GM19463 (cell line): ENCODE measurements at regions not wholly inside any gene's neighbourhood (a gene's known extent, or its start where the extent isn't known, plus 50 kb on each side); places are given as distances from the start of the nearest gene placed in this dataset.
"Not testable (repeated sequence)": the region's sequence is repeated elsewhere in the genome, so short reads cannot be mapped to it uniquely, and the experiment has no call there.

Source experiments
- ATAC-seq: cut with Tn5 transposase; IDR thresholded peaks from one replicate; pipeline ENCODE4 v1.9.1; 2021; ENCODE audit warnings: mild to moderate bottlenecking, moderate library complexity; ENCODE audit not compliant: unreplicated experiment

- no peak for ATAC-seq
Measured at GRCh38 chr9:85339338-85339737, 402.4 kb downstream of the AGTPBP1 start.

- no peak for ATAC-seq
Measured at GRCh38 chr9:85334228-85334627, 407.5 kb downstream of the AGTPBP1 start.

GRCh38 chr9:85332487-85332886, 409.3 kb downstream of the AGTPBP1 start:
- ATAC-seq = no peak

GRCh38 chr9:85331626-85332025, 410.1 kb downstream of the AGTPBP1 start:
- no peak for ATAC-seq

GRCh38 chr9:85322592-85322991, 419.2 kb downstream of the AGTPBP1 start:
- ATAC-seq = no peak

- no peak for ATAC-seq
Measured at GRCh38 chr9:85321561-85321960, 420.2 kb downstream of the AGTPBP1 start.

- ATAC-seq = no peak
Measured at GRCh38 chr9:85319936-85320656, 421.7 kb downstream of the AGTPBP1 start.

- ATAC-seq = not testable (repeated sequence)
Measured at GRCh38 chr9:85315535-85315934, 426.2 kb downstream of the AGTPBP1 start.

GRCh38 chr9:85310573-85310972, 431.2 kb downstream of the AGTPBP1 start:
- ATAC-seq = no peak

GRCh38 chr9:85303757-85304134, 438.0 kb downstream of the AGTPBP1 start:
- no peak for ATAC-seq

- no peak for ATAC-seq
Measured at GRCh38 chr9:85302938-85303756, 438.6 kb downstream of the AGTPBP1 start.

- no peak for ATAC-seq
Measured at GRCh38 chr9:85298499-85298898, 443.3 kb downstream of the AGTPBP1 start.

GRCh38 chr9:85295244-85295643, 446.5 kb downstream of the AGTPBP1 start:
- ATAC-seq = not testable (repeated sequence)

- no peak for ATAC-seq
Measured at GRCh38 chr9:85292261-85292660, 449.5 kb downstream of the AGTPBP1 start.

- ATAC-seq = no peak
Measured at GRCh38 chr9:85291266-85291665, 450.5 kb downstream of the AGTPBP1 start.

GRCh38 chr9:85290019-85290418, 451.7 kb downstream of the AGTPBP1 start:
- no peak for ATAC-seq

GRCh38 chr9:85289142-85289541, 452.6 kb downstream of the AGTPBP1 start:
- ATAC-seq = no peak

GRCh38 chr9:85283421-85283820, 458.3 kb downstream of the AGTPBP1 start:
- no peak for ATAC-seq

- no peak for ATAC-seq
Measured at GRCh38 chr9:85278769-85279168, 463.0 kb downstream of the AGTPBP1 start.

GRCh38 chr9:85276741-85277140, 465.0 kb downstream of the AGTPBP1 start:
- ATAC-seq = no peak

- no peak for ATAC-seq
Measured at GRCh38 chr9:85269811-85270210, 471.9 kb downstream of the AGTPBP1 start.

- ATAC-seq = no peak
Measured at GRCh38 chr9:85268131-85268530, 473.6 kb downstream of the AGTPBP1 start.
